Activated CD4-positive, alpha-beta T cell treated with anti-CD3 and anti-CD28 coated beads for 36 hours (primary cell): ENCODE measurements at regions not wholly inside any gene's neighbourhood (a gene's known extent, or its start where the extent isn't known, plus 50 kb on each side); places are given as distances from the start of the nearest gene placed in this dataset.

ENCODE experiments used
- ATAC-seq: fragments of 200-7000 bp; cut with Tn5 transposase; one replicate; pipeline ENCODE4 v1.10.0; 2021; ENCODE audit warnings: mild to moderate bottlenecking, moderate library complexity
- CTCF ChIA-PET: fragments of 350-600 bp; sonication (Branson Sonifier 250); formaldehyde crosslinking; loops from one replicate; lab custom pipeline; 2021; ENCODE audit warnings: antibody characterized with exemption; lab: Charles Lee
- POLR2A ChIA-PET: fragments of 350-600 bp; sonication (Branson Sonifier 250); formaldehyde crosslinking; loops from one replicate; lab custom pipeline; 2021; ENCODE audit warnings: antibody characterized with exemption, inconsistent platforms; lab: Charles Lee
- DNase-seq: peaks from one replicate; pipeline ENCODE4 v3.0.0-alpha.2; 2020
- H3K27ac Mint-ChIP-seq: one replicate; pipeline ENCODE4 v1.8.0; 2021; ENCODE audit warnings: mixed read lengths
- H3K27me3 Mint-ChIP-seq: one replicate; pipeline ENCODE4 v1.8.0; 2021; ENCODE audit warnings: mixed read lengths
- H3K36me3 Mint-ChIP-seq: one replicate; pipeline ENCODE4 v1.8.0; 2021; ENCODE audit warnings: low read depth, mixed read lengths
- H3K4me1 Mint-ChIP-seq: one replicate; pipeline ENCODE4 v1.8.0; 2021; ENCODE audit warnings: mixed read lengths
- H3K4me3 Mint-ChIP-seq: one replicate; pipeline ENCODE4 v1.8.0; 2021; ENCODE audit warnings: mild to moderate bottlenecking, moderate library complexity, mixed read lengths
- H3K9me3 Mint-ChIP-seq: one replicate; pipeline ENCODE4 v1.8.0; 2021; ENCODE audit warnings: low read depth, mixed read lengths
- intact Hi-C, 2 experiments: fragments of 100-400 bp; cut with DNase I in 1 of 2; cut with micrococcal nuclease in 1 of 2; formaldehyde crosslinking; loops; one replicate each; pipeline versions ENCODE4 v1.14.2 to v1.15.1; 2022 to 2024; cut with DNase I, micrococcal nuclease

DNA sequence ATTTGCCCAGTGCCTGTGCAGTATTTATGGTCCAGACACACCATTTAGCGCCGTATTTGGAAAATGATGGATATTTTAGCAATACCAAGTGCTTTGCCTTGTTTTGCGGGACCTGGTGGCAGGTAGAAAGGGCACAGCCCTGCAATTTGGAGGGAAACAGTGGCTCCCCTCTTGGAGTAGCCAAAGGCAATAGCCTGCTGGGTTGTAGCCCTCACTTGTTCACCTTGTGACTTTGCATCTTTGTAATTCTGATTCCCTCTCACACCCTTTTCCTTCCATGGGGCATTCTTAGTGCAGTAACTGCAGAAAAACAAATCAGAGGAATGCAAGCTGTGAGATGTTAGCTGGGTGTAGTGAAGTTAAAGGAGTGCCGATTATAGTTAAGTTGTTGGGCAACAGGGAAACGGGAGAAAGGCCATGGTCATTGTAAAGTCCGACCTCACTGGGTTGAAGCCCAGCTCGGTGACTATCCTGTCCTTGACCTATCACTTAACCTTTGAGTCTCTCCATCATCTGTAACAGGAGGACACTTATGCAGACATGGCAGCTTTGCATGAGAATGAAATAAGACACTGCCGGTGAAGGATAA lies 131.0 kb upstream of the KLHL25 start:
- Mint-ChIP-seq H3K27me3 (no peaks in the 10 kb centered on the region), H3K4me1 (peaks cover 21% of the 10 kb centered on the region), H3K4me3 (no peak overlapping the region), H3K36me3 (no peaks in the 10 kb centered on the region), H3K27ac (no peak overlapping the region), H3K9me3 (no peaks in the 10 kb centered on the region)
- ChIA-PET POLR2A (no interaction called here), CTCF (no interaction called here)
- DNase-seq (no peak), ATAC-seq (no peak)
- intact Hi-C loops: no loop called here

GRCh38 chr15:85926834-85927233 lies 132.1 kb upstream of the KLHL25 start:
- no peaks in the 10 kb centered on the region for H3K36me3 Mint-ChIP-seq
- intact Hi-C loops: no loop called here
- ATAC-seq (no peak), DNase-seq (no peak)
- no peaks in the 10 kb centered on the region for H3K27me3 Mint-ChIP-seq
- no peak overlapping the region for H3K4me3 Mint-ChIP-seq
- peaks cover 26% of the 10 kb centered on the region for H3K4me1 Mint-ChIP-seq
- H3K27ac Mint-ChIP-seq: no peak overlapping the region
- ChIA-PET CTCF (no interaction called here), POLR2A (no interaction called here)
- H3K9me3 Mint-ChIP-seq: no peaks in the 10 kb centered on the region

DNA sequence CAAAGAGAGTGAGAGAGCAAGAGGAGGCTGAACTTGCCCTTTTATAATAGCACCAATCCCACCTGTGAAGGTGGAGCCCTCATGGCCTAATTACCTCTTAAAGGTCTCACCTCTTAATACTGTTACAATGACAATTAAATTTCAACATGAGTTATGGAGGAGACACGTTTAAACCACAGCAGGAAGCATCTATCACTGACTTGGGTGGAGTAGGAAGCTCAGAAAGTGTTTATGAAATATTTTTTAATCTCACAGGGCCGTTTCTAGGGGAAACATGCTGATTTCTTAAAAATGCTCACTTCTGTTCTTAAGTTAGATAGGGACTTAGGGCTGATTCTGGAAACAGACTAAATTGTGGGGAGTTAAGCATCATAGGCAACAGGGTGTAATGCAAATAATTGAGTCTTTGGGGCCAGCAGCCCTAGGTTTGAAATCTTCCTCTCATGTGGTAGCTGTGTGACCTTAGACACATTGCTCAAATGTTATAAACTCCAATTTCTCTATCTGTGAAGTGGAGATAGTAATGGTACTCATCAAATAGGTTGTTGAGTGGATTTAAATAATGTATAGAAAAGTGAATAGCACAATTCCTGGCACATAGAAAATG lies 133.3 kb upstream of the KLHL25 start:
- no peaks in the 10 kb centered on the region for H3K36me3 Mint-ChIP-seq
- intact Hi-C loops: no loop called here

GRCh38 chr15:85929786-85930185 lies 135.1 kb upstream of the KLHL25 start:
- Mint-ChIP-seq H3K27me3 (no peaks in the 10 kb centered on the region), H3K36me3 (no peaks in the 10 kb centered on the region), H3K4me1 (peaks cover 25% of the 10 kb centered on the region)

More for the DNA sequence above, 133.3 kb upstream of the KLHL25 start:
- H3K4me1 Mint-ChIP-seq: peaks cover 26% of the 10 kb centered on the region
- ChIA-PET CTCF (no interaction called here), POLR2A (no interaction called here)
- no peaks in the 10 kb centered on the region for H3K27me3 Mint-ChIP-seq
- no peak for DNase-seq
- ATAC-seq: no peak
- H3K4me3 Mint-ChIP-seq: no peak overlapping the region
- H3K9me3 Mint-ChIP-seq: no peaks in the 10 kb centered on the region
- H3K27ac Mint-ChIP-seq: no peak overlapping the region

DNA sequence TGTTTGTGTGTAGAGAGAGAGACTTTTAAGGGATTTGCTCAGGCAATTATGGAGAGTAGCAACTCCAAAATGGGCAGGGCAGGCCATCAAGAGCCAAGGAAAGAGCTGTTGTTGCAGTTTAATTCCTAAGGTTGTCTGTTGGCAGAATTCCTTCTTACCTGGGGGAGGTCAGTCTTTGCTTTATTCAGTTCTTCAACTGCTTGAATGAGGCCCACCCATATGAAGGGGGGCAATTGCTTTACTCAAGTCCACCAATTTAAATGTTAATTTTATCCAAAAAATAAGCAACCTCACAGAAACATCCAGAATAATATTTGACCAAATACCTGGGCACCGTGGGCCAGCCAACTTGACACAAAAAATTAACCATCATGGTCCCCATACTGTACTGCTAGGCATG lies 137.7 kb upstream of the KLHL25 start:
- H3K27me3 Mint-ChIP-seq: peaks cover 2% of the 10 kb centered on the region
- H3K9me3 Mint-ChIP-seq: no peaks in the 10 kb centered on the region
- ATAC-seq (no peak), DNase-seq (no peak)
- intact Hi-C loops: no loop called here
- no peak overlapping the region for H3K27ac Mint-ChIP-seq
- H3K4me3 Mint-ChIP-seq: no peak overlapping the region
- H3K4me1 Mint-ChIP-seq: peaks cover 22% of the 10 kb centered on the region
- H3K36me3 Mint-ChIP-seq: no peaks in the 10 kb centered on the region
- ChIA-PET POLR2A (no interaction called here), CTCF (interaction anchor here (0.6 kb wide), 1 partner anchor 1489 kb away, joined by 3 read pairs; no protein-coding TSS in a partner anchor)

More at GRCh38 chr15:85929786-85930185, 135.1 kb upstream of the KLHL25 start:
- DNase-seq (no peak), ATAC-seq (no peak)
- Mint-ChIP-seq H3K4me3 (no peak overlapping the region), H3K9me3 (no peaks in the 10 kb centered on the region), H3K27ac (no peak overlapping the region)
- ChIA-PET CTCF (no interaction called here), POLR2A (no interaction called here)
- intact Hi-C loops: no loop called here

- ChIA-PET POLR2A (no interaction called here), CTCF (interaction anchor here (1.0 kb wide), 1 partner anchor 29 kb away, joined by 3 read pairs; no protein-coding TSS in a partner anchor)
- peaks cover 4% of the 10 kb centered on the region for H3K27me3 Mint-ChIP-seq
- intact Hi-C loops: no loop called here
- H3K4me1 Mint-ChIP-seq: peaks cover 5% of the 10 kb centered on the region
- no peak overlapping the region for H3K4me3 Mint-ChIP-seq
- ATAC-seq (no peak), DNase-seq (no peak)
- no peak overlapping the region for H3K27ac Mint-ChIP-seq
- no peaks in the 10 kb centered on the region for H3K36me3 Mint-ChIP-seq
- no peaks in the 10 kb centered on the region for H3K9me3 Mint-ChIP-seq
Measured at GRCh38 chr15:85934691-85935090, 140.0 kb upstream of the KLHL25 start.

GRCh38 chr15:85935182-85935581 lies 140.5 kb upstream of the KLHL25 start:
- Mint-ChIP-seq H3K9me3 (no peaks in the 10 kb centered on the region), H3K27me3 (peaks cover 4% of the 10 kb centered on the region), H3K4me3 (no peak overlapping the region), H3K36me3 (no peaks in the 10 kb centered on the region), H3K4me1 (peaks cover 5% of the 10 kb centered on the region), H3K27ac (no peak overlapping the region)
- POLR2A ChIA-PET: no interaction called here
- ATAC-seq: no peak
- intact Hi-C loops: no loop called here
- no peak for DNase-seq
- CTCF ChIA-PET: interaction anchor here (1.0 kb wide), 1 partner anchor 29 kb away, joined by 3 read pairs; no protein-coding TSS in a partner anchor

GRCh38 chr15:85937661-85938060 lies 142.0 kb upstream of the AGBL1 start:
- ATAC-seq: no peak
- CTCF ChIA-PET: no interaction called here
- intact Hi-C loops: no loop called here
- Mint-ChIP-seq H3K9me3 (no peaks in the 10 kb centered on the region), H3K4me1 (no peaks in the 10 kb centered on the region), H3K27me3 (peaks cover 4% of the 10 kb centered on the region), H3K27ac (no peak overlapping the region), H3K36me3 (no peaks in the 10 kb centered on the region), H3K4me3 (no peak overlapping the region)
- POLR2A ChIA-PET: no interaction called here
- no peak for DNase-seq

DNA sequence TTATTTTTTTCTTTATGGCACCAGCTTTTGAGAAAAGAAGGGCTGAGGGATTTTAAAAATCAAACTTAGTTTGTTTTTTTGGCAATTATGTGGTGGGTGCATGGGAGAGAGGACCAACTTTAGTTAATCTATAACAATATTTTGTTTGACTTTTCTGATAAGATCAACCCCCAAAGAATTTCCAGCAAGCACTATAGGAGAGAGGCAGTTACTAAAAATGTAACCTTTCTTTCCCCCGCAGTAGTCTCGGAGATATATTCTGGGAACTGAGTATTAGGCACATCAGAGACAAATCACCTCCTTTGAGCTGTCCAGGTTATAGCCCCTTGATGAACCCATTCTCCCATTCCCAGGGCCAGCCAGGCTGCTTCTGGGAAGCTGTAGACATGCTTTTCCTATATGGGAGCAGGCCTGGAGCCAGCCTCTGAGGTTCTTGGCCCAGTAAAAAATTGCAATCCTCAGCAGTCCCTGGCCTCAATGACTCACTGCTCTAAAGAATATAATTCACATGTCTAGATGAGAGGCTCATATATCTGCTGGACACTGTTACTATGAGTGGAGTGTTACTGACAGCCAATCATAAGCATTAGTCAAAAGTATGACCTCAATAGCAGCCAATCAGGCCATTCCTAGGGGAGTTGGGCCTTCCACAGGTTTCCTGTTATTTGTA lies 138.3 kb upstream of the AGBL1 start:
- POLR2A ChIA-PET: no interaction called here
- no peaks in the 10 kb centered on the region for H3K4me1 Mint-ChIP-seq

DNA sequence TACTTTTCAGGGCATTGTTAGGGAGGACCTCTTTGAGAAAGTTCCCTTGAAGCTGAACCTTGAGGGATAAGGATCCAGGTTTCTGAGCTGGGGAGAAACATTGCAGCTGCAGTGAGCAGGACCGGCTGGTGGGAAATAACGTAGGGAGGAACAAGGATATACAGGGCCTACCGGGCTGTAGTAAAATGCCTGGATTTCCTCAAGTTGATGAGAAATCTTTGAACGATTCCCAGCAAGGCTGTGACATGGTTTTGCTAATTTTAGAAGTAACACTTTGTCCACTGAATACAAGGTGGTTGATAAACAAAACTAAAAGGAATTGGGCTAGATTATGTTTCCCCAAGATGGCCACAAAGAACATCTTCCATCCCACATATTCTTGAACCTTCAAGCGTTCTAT lies 137.0 kb upstream of the AGBL1 start:
- ChIA-PET CTCF (no interaction called here), POLR2A (no interaction called here)
- H3K36me3 Mint-ChIP-seq: no peaks in the 10 kb centered on the region
- DNase-seq (no peak), ATAC-seq (no peak)
- no peak overlapping the region for H3K4me3 Mint-ChIP-seq
- H3K27me3 Mint-ChIP-seq: peaks cover 2% of the 10 kb centered on the region
- no peaks in the 10 kb centered on the region for H3K9me3 Mint-ChIP-seq
- intact Hi-C loops: no loop called here
- H3K4me1 Mint-ChIP-seq: no peaks in the 10 kb centered on the region
- H3K27ac Mint-ChIP-seq: no peak overlapping the region

More for the DNA sequence above, 138.3 kb upstream of the AGBL1 start:
- no peak overlapping the region for H3K4me3 Mint-ChIP-seq
- H3K27me3 Mint-ChIP-seq: peaks cover 2% of the 10 kb centered on the region
- intact Hi-C loops: no loop called here
- no peaks in the 10 kb centered on the region for H3K9me3 Mint-ChIP-seq
- ATAC-seq: no peak
- H3K36me3 Mint-ChIP-seq: no peaks in the 10 kb centered on the region
- CTCF ChIA-PET: no interaction called here
- no peak for DNase-seq
- no peak overlapping the region for H3K27ac Mint-ChIP-seq

GRCh38 chr15:85943151-85943550 lies 136.5 kb upstream of the AGBL1 start:
- POLR2A ChIA-PET: no interaction called here
- ATAC-seq: no peak
- no peak overlapping the region for H3K4me3 Mint-ChIP-seq
- intact Hi-C loops: no loop called here
- H3K36me3 Mint-ChIP-seq: no peaks in the 10 kb centered on the region
- H3K9me3 Mint-ChIP-seq: no peaks in the 10 kb centered on the region
- CTCF ChIA-PET: no interaction called here
- H3K27ac Mint-ChIP-seq: no peak overlapping the region
- DNase-seq: no peak
- H3K27me3 Mint-ChIP-seq: peaks cover 2% of the 10 kb centered on the region
- H3K4me1 Mint-ChIP-seq: no peaks in the 10 kb centered on the region

DNA sequence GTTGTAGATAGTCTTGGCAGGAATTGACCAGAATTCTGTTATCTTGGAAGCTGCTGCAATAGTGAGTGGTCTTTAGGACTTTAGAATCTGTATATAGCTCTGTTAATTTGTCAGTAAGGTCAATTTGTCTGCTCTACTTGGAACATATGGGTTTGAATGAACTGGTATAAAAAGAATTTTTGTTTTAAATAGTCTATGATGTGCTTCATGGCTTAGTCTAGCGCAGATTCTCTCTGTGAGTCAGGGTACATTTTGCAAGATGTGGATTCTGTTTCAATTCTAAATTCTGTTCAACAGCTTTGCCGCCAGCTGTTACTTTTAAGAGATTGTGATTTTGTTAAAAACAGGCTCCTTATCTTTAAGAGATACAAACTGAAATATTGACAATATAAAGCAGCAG lies 135.9 kb upstream of the AGBL1 start:
- DNase-seq (no peak), ATAC-seq (no peak)
- CTCF ChIA-PET: no interaction called here
- Mint-ChIP-seq H3K27me3 (peaks cover 2% of the 10 kb centered on the region), H3K4me3 (no peak overlapping the region), H3K36me3 (no peaks in the 10 kb centered on the region), H3K9me3 (no peaks in the 10 kb centered on the region), H3K27ac (no peak overlapping the region), H3K4me1 (no peaks in the 10 kb centered on the region)
- POLR2A ChIA-PET: no interaction called here
- intact Hi-C loops: no loop called here
